CD14-positive monocyte (primary cell): ENCODE measurements at regions not wholly inside any gene's neighbourhood (a gene's known extent, or its start where the extent isn't known, plus 50 kb on each side); places are given as distances from the start of the nearest gene placed in this dataset.

Experiments used
- DNase-seq, 3 donors: peaks; one replicate each; pipeline ENCODE4 v3.0.0-alpha.2; 2011 to 2022
- H2AFZ ChIP-seq: 2 replicates; pipeline ENCODE4 v1.6.0; 2012; ENCODE audit warnings: mild to moderate bottlenecking, low read depth, low read length, inconsistent platforms; ENCODE audit not compliant: insufficient read depth, poor library complexity, severe bottlenecking
- H3K27ac ChIP-seq, 2 donors: 1 replicate in 1 of 2; 2 replicates in 1 of 2; pipeline ENCODE4 v1.5.1; 2012 to 2013; ENCODE audit warnings: low read length in 2 of 2, control low read depth in 1 of 2, inconsistent platforms in 1 of 2, low read depth in 1 of 2, mild to moderate bottlenecking in 1 of 2
- H3K27me3 ChIP-seq, 2 donors: one replicate each; pipeline versions ENCODE4 v1.6.0 to v1.6.1; 2011 to 2013; ENCODE audit warnings: low read length in 2 of 2; ENCODE audit not compliant: control insufficient read depth in 2 of 2, insufficient read depth in 2 of 2
- H3K36me3 ChIP-seq, 2 donors: replicated peaks in 1 of 2; 1 replicate in 1 of 2; 2 replicates in 1 of 2; pipeline versions ENCODE4 v1.5.1 to v1.6.1; 2012 to 2013; ENCODE audit warnings: low read length in 2 of 2, control low read depth in 1 of 2, inconsistent platforms in 1 of 2, mild to moderate bottlenecking in 1 of 2; ENCODE audit not compliant: insufficient read depth in 2 of 2, control insufficient read depth in 1 of 2
- H3K4me1 ChIP-seq, 2 donors: 1 replicate in 1 of 2; 2 replicates in 1 of 2; pipeline versions ENCODE4 v1.5.1 to v1.6.1; 2012 to 2013; ENCODE audit warnings: low read length in 2 of 2, control low read depth in 1 of 2, inconsistent platforms in 1 of 2, mild to moderate bottlenecking in 1 of 2, moderate library complexity in 1 of 2; ENCODE audit not compliant: insufficient read depth in 2 of 2, control insufficient read depth in 1 of 2
- H3K4me2 ChIP-seq: replicated peaks from 2 replicates; pipeline ENCODE3; 2012; ENCODE audit warnings: low read length, moderate library complexity, mild to moderate bottlenecking; ENCODE audit not compliant: poor library complexity, severe bottlenecking; ENCODE audit errors: extremely low read depth
- H3K4me3 ChIP-seq, 3 experiments: fragments of 200-600 bp in 1 of 3; sonication (generic) in 1 of 3; replicated peaks in 1 of 3; 1 replicate in 2 of 3; 2 replicates in 1 of 3; pipeline ENCODE4 v1.5.1; 2011 to 2013; ENCODE audit warnings: low read length in 3 of 3, mild to moderate bottlenecking in 3 of 3, control low read depth in 2 of 3, low read depth in 2 of 3, inconsistent platforms in 1 of 3, moderate library complexity in 1 of 3
- H3K79me2 ChIP-seq: 2 replicates; pipeline ENCODE4 v1.6.0; 2012; ENCODE audit warnings: mild to moderate bottlenecking, control low read depth, inconsistent platforms, low read length, moderate library complexity; ENCODE audit not compliant: insufficient read depth
- H3K9ac ChIP-seq: 2 replicates; pipeline ENCODE4 v1.6.0; 2017; ENCODE audit warnings: low read length, mild to moderate bottlenecking; ENCODE audit not compliant: insufficient read depth, poor library complexity, severe bottlenecking
- H3K9me3 ChIP-seq, 2 donors: replicated peaks in 1 of 2; 1 replicate in 1 of 2; 2 replicates in 1 of 2; pipeline versions ENCODE4 v1.5.1 to v1.6.1; 2012 to 2013; ENCODE audit warnings: low read length in 2 of 2, control low read depth in 1 of 2; ENCODE audit not compliant: control insufficient read depth in 1 of 2, insufficient read depth in 1 of 2
- H4K20me1 ChIP-seq: 2 replicates; pipeline ENCODE4 v1.6.0; 2012; ENCODE audit warnings: mild to moderate bottlenecking, low read length, control low read depth, moderate library complexity; ENCODE audit not compliant: insufficient read depth
- H3K27ac Mint-ChIP-seq, 7 donors: one replicate each; pipeline ENCODE4 v1.8.0; 2020; ENCODE audit warnings: mild to moderate bottlenecking in 7 of 7, mixed read lengths in 7 of 7, moderate library complexity in 6 of 7, inconsistent platforms in 2 of 7
- H3K27me3 Mint-ChIP-seq, 3 donors: one replicate each; pipeline ENCODE4 v1.8.0; 2021 to 2022; ENCODE audit warnings: low read depth in 3 of 3, mild to moderate bottlenecking in 3 of 3, mixed read lengths in 3 of 3, moderate library complexity in 3 of 3, inconsistent platforms in 1 of 3
- H3K36me3 Mint-ChIP-seq, 2 donors: one replicate each; pipeline ENCODE4 v1.8.0; 2020; ENCODE audit warnings: mixed read lengths in 2 of 2, inconsistent platforms in 1 of 2, mild to moderate bottlenecking in 1 of 2
- H3K4me1 Mint-ChIP-seq: one replicate; pipeline ENCODE4 v1.8.0; 2020; ENCODE audit warnings: mild to moderate bottlenecking, mixed read lengths
- H3K4me3 Mint-ChIP-seq, 2 donors: one replicate each; pipeline ENCODE4 v1.8.0; 2020; ENCODE audit warnings: mild to moderate bottlenecking in 2 of 2, mixed read lengths in 2 of 2, moderate library complexity in 1 of 2
- H3K9me3 Mint-ChIP-seq, 7 donors: one replicate each; pipeline ENCODE4 v1.8.0; 2020 to 2022; ENCODE audit warnings: mixed read lengths in 7 of 7, mild to moderate bottlenecking in 6 of 7, moderate library complexity in 6 of 7, inconsistent platforms in 2 of 7
- CTCF ChIP-seq: fragments of 200-600 bp; IDR thresholded peaks from one replicate; pipeline ENCODE4 v1.8.0; 2022; ENCODE audit warnings: antibody characterized with exemption, mild to moderate bottlenecking
- WGBS: methylation state at CpG from one replicate; pipeline ENCODE4 v1.1.5; 2013; ENCODE audit warnings: missing lambda C conversion rate; ENCODE audit not compliant: insufficient coverage; 5-methylcytosine and 5-hydroxymethylcytosine counted together
- intact Hi-C, 2 donors: fragments of 100-400 bp; cut with micrococcal nuclease; formaldehyde crosslinking; loops; one replicate each; pipeline versions ENCODE4 v1.15.0 to v1.15.1; 2023

- Histone ChIP-seq H3K79me2 (no peaks in the 10 kb centered on the region), H4K20me1 (no peaks in the 10 kb centered on the region), H3K4me3 (no peak overlapping the region), H3K9ac (no peak overlapping the region), H3K4me1 (no peaks in the 10 kb centered on the region), H3K27me3 (no peaks in the 10 kb centered on the region), H2AFZ (no peak overlapping the region), H3K4me2 (no peak overlapping the region), H3K27ac (no peak overlapping the region), H3K9me3 (no peaks in the 10 kb centered on the region), H3K36me3 (no peaks in the 10 kb centered on the region)
- no peak for DNase-seq
- Mint-ChIP-seq H3K27ac (no peak overlapping the region), H3K27me3 (peaks cover 0 to 3% (median 1%) of the 10 kb centered on the region in 3 donors), H3K4me3 (no peak overlapping the region), H3K36me3 (no peaks in the 10 kb centered on the region), H3K4me1 (no peaks in the 10 kb centered on the region), H3K9me3 (peaks cover 0 to 5% (median 2%) of the 10 kb centered on the region in 7 donors)
- WGBS = 92% methylated on average over 9 of the region's 10 CpGs
- intact Hi-C loops = no loop called here
- no peak for TF ChIP-seq CTCF
Observed at GRCh38 chr7:156234666-156235494, 405.7 kb upstream of the RNF32 start.

- intact Hi-C loops = no loop called here
- Histone ChIP-seq H3K9ac (no peak overlapping the region), H3K27ac (no peak overlapping the region), H3K4me2 (no peak overlapping the region), H3K9me3 (no peaks in the 10 kb centered on the region), H3K27me3 (no peaks in the 10 kb centered on the region), H4K20me1 (no peaks in the 10 kb centered on the region), H3K4me1 (no peaks in the 10 kb centered on the region), H3K79me2 (no peaks in the 10 kb centered on the region), H2AFZ (no peak overlapping the region), H3K36me3 (no peaks in the 10 kb centered on the region), H3K4me3 (no peak overlapping the region)
- Mint-ChIP-seq H3K9me3 (peaks cover 0 to 5% (median 2%) of the 10 kb centered on the region in 7 donors), H3K4me3 (no peak overlapping the region), H3K27ac (no peak overlapping the region), H3K27me3 (peaks cover 0 to 3% (median 1%) of the 10 kb centered on the region in 3 donors), H3K36me3 (no peaks in the 10 kb centered on the region), H3K4me1 (no peaks in the 10 kb centered on the region)
- DNase-seq = no peak
- no peak for TF ChIP-seq CTCF
- WGBS = no CpG with 5 or more reads among the region's 5 CpGs
Observed at GRCh38 chr7:156234192-156234591, 406.4 kb upstream of the RNF32 start.
